Loucy (cell line): ENCODE measurements at regions not wholly inside any gene's neighbourhood (a gene's known extent, or its start where the extent isn't known, plus 50 kb on each side); places are given as distances from the start of the nearest gene placed in this dataset.
A peak's percentile ranks its signal among the peaks of the same experiment; 100 is the strongest.

ENCODE experiments used
- EZH2phosphoT487 ChIP-seq: fragments of 200-600 bp; IDR thresholded peaks from 2 replicates; pipeline ENCODE4 v1.6.1; 2018; ENCODE audit warnings: antibody characterized with exemption, mild to moderate bottlenecking, moderate library complexity, borderline replicate concordance
- TF ChIP-seq, protein P1 (sequence below): fragments of 200-600 bp; sonication (generic); conservative IDR thresholded peaks from 2 replicates; pipeline ENCODE4 v1.5.1; 2014; ENCODE audit warnings: mild to moderate bottlenecking, antibody characterized with exemption, low read length

- TF ChIP-seq, protein P1, sequence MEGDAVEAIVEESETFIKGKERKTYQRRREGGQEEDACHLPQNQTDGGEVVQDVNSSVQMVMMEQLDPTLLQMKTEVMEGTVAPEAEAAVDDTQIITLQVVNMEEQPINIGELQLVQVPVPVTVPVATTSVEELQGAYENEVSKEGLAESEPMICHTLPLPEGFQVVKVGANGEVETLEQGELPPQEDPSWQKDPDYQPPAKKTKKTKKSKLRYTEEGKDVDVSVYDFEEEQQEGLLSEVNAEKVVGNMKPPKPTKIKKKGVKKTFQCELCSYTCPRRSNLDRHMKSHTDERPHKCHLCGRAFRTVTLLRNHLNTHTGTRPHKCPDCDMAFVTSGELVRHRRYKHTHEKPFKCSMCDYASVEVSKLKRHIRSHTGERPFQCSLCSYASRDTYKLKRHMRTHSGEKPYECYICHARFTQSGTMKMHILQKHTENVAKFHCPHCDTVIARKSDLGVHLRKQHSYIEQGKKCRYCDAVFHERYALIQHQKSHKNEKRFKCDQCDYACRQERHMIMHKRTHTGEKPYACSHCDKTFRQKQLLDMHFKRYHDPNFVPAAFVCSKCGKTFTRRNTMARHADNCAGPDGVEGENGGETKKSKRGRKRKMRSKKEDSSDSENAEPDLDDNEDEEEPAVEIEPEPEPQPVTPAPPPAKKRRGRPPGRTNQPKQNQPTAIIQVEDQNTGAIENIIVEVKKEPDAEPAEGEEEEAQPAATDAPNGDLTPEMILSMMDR = peak; percentile 79
- TF ChIP-seq EZH2phosphoT487 = no peak
Measured at GRCh38 chr12:91326058-91327027, 143.7 kb upstream of the DCN start.
